Dermis microvascular lymphatic vessel endothelial cell (primary cell): ENCODE measurements at regions not wholly inside any gene's neighbourhood (a gene's known extent, or its start where the extent isn't known, plus 50 kb on each side); places are given as distances from the start of the nearest gene placed in this dataset.
A peak's percentile ranks its signal among the peaks of the same experiment; 100 is the strongest.
"Not testable (repeated sequence)": the region's sequence is repeated elsewhere in the genome, so short reads cannot be mapped to it uniquely, and the experiment has no call there.

ENCODE experiments used
- DNase-seq, 2 donors: peaks; one replicate each; pipeline versions ENCODE4 v3.0.0 to v3.0.0-alpha.2; 2010; ENCODE audit warnings: low read depth in 2 of 2

DNA sequence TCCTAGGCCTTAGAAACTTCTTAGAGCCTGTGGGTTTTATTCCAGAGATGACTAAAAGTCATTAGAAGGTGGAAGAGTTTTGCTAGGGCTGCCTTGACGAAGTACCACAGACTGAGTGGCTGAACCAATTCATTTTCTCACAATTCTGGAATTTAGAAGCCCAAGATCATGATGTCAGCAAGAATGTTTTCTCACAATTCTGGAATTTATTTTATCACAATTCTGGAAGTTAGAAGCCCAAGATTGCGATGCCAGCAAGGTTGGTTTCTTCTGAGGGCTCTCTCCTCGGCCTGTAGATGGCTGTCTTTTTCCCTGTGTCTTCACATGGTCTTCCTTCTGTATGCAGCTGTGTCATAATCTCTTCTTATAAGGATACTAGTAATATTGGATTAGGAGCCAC lies 672.9 kb upstream of the MARCKS start:
- no peak for DNase-seq

DNA sequence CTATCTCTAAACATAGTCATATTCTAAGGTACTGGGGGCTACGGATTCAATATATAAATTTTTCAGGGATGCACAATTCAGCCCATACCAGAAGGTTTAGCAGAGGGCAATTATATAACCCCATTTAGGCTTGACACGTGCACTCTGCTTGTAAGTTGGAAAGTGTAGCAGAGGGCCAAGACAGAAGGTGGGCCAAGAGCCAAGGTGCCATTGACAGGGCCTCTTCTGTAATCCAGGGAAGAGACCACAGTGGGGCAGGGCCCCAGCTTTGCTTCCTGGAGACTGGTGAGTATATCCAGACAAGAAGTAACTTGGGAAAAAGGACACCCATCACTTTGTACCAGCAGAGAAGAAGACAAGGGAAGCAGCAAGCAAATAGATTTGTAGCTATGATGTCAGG lies 672.4 kb upstream of the MARCKS start:
- no peak for DNase-seq

GRCh38 chr6:113185299-113185698 lies 671.8 kb upstream of the MARCKS start:
- DNase-seq, result no peak

DNA sequence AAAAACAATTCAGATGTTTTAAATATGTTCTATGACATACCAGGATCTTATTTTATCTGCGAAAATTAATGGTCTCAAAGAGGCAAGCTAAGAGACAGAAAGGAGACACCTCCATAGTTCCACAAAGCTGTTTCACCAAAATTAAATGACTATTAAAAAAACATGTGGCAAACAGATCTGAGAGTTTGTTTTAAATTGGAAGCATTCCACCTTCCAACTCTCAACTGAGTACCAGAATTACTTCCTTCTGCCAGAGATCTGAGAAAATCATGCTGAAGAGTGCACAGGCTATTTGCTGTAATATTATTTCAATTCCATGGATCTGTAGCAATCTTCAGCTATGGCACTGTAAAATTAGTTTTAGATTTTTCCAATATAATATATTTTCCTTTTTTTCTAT lies 669.5 kb upstream of the MARCKS start:
- no peak for DNase-seq

DNA sequence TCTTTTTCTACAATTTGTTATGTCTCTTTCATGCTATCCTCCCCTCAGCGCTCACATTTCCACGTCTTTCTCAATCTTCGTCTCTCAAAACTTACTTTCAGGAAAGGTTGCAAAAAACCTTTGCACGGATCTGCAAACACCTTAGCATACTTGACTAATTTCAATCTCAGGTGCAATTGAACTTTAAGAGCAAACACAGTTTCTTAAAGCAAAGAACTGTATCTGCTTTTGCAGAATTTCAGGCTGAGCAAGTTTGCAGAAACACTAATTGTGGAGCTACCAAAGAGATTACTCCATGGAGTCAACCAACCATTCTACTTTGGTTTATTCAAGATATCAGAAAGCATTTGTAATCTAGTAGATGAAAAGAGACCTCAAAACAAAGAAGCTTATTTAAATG lies 668.2 kb upstream of the MARCKS start:
- no peak for DNase-seq

- DNase-seq, result peak in 1 of 2 donors; percentile 11
Measured at GRCh38 chr6:113190170-113190569, 667.0 kb upstream of the MARCKS start.

- DNase-seq, result no peak
Measured at GRCh38 chr6:113194090-113194489, 663.1 kb upstream of the MARCKS start.

- no peak for DNase-seq
Measured at GRCh38 chr6:113202852-113203714, 654.1 kb upstream of the MARCKS start.

DNA sequence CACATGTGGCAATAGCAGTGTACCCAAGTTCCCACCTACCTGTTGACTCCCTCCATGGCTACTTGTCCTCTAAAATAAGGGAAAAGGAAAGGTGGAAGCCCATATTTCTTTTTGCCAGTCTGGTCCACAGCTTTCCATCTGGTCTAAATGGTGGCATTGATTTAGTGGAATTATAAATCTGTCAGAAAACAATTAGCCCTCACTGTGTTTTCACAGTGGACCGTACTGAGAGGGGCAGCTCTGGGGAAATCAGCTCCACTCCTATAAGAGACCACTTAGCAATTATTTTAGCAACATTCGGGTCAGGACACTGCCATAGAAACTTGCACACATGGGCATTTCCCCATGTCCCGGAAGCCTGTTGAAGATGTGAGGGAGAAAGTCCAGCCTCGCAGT lies 653.4 kb upstream of the MARCKS start:
- no peak for DNase-seq

GRCh38 chr6:113205553-113205952 lies 651.6 kb upstream of the MARCKS start:
- DNase-seq, result no peak

GRCh38 chr6:113208726-113209125 lies 648.4 kb upstream of the MARCKS start:
- no peak for DNase-seq

DNA sequence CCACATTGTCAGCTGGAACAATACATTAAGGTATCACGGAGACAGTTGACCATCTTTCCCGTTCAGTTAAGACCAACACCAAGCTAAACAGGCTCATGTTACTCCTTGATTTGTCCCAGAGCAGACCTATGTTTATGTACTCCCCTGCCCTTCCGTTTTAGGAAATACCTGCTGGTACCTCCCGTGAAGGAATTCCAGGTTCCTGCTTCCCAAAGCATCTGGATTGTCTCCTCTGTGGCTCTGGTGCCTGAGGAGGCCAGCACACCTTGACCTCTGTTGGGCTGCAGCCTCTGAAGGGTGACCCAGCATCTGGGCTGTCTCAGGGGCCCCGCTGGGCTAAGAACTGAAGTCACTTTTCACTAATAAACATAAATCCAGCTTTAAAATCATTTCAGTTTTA lies 647.8 kb upstream of the MARCKS start:
- DNase-seq, result no peak

DNA sequence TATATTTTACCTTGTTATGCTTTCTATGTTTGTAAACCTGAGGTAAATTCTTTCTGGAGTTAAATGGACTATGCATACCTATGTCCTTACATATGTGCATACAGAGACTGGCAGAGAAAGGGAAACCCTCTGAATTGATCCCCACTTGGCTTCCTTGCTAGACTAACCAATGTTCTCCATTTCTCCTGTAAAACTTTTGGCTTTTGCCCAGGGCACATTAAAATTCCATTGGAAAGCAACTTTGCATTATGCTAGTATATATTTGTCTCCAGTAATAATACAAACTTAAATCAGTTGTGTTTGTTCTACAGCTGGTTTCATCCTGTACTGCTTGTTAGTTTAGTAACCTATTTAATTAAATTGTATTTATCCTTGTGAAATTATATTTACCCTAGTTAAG lies 646.0 kb upstream of the MARCKS start:
- no peak for DNase-seq

DNA sequence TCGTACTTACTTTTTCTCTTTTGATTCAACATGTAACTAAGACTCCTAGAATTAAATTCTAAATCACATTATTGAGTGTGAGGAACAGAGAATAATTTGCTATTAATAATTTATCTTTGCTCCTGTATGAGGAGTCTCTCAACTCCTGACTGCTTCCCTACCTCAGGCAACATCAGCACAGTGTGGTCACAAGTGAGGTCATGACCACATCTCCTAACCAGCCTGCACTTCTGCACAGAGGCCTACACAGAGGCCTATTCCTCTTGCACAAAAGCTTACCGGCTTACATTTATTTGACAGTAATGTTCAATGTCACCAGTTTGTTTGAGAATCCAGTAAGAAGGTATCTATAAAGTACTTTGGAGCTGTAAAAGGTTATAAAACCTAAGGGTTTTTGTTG lies 637.4 kb upstream of the MARCKS start:
- DNase-seq, result no peak

DNA sequence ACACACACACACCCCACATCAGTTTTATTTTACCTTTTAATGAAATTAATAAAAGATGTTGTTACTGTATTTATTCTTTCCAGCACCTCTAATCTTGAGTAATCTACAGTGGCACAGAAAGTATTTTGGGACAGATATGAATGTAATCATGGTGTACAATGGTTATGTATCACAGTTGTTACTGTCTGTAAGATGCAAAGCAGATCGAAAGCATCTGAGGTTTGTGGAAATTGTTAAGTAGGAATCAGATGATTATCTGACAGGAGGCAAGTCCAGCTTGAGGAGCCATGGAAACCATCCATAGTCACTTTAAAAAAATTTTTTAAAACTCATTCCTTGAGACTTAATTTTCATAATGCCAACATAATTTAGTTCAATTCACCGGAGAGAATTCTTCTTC lies 636.3 kb upstream of the MARCKS start:
- no peak for DNase-seq

GRCh38 chr6:113221850-113222249 lies 635.3 kb upstream of the MARCKS start:
- DNase-seq, result no peak

DNA sequence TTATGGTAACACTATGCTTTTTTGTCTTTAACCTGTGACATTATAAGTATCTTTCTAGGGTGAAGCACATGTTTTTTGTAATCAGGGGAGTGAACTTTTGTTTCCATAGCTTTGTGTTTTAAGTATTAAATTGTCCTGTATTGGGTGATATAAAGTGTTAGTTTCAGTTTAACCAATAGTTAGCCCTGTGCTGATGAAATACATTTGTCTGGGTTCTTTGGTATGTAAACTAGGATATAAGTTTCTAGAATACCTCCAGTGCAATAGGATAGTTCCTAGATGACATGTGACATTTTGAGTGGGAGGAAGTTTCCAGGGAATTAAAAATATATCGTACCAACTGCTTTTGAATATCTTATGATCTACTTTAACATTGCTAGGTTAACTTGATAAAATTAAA lies 611.0 kb upstream of the MARCKS start:
- no peak for DNase-seq

GRCh38 chr6:113248532-113248931 lies 608.6 kb upstream of the MARCKS start:
- DNase-seq, result no peak

GRCh38 chr6:113254194-113254593 lies 603.0 kb upstream of the MARCKS start:
- DNase-seq, result not testable (repeated sequence)

DNA sequence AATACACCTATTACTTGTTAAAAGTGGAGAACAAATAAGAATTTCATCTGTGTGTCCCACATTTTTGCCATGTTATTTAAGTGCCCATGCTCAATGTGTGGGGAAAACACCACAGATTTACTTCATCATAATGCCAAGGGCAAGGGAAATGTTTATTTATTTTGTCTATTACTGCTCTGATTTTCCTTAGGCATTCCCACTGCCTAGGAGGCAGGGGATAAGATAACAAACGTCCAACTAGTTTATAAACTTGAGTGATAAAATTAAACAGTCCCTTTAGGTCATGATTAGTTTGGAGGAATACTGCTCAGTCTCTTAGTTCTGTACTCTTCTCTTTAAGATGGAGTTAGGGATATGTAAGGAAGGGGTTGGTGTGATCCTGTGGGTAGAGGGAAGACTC lies 598.4 kb upstream of the MARCKS start:
- no peak for DNase-seq

DNA sequence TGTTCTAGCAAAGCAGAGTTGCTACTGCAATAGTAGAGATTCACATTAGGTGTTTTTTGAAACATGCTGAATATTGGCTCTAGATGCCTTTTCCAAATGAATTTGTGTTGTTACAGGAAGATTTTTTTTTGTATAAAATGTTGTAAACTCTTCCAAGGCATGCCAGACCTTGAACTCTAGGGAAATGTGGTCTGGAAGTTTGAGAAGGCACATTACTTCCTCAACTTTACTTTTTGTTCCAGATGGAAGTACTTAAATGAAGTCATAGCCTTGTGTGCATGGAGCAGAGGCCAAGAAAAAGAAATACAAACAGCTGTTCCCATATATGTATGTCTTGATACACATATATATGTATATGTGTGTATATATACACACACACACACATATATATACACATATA lies 585.7 kb upstream of the MARCKS start:
- DNase-seq, result no peak

- DNase-seq, result peak; percentile 32 to 62
Measured at GRCh38 chr6:113276601-113277000, 580.5 kb upstream of the MARCKS start.

GRCh38 chr6:113277111-113277510 lies 580.0 kb upstream of the MARCKS start:
- DNase-seq, result peak; percentile 25 to 52

GRCh38 chr6:113281014-113281413 lies 576.1 kb upstream of the MARCKS start:
- DNase-seq, result no peak
